ENCODE measurements at regions not wholly inside any gene's neighbourhood (a gene's known extent, or its start where the extent isn't known, plus 50 kb on each side); places are given as distances from the start of the nearest gene placed in this dataset.

DNA sequence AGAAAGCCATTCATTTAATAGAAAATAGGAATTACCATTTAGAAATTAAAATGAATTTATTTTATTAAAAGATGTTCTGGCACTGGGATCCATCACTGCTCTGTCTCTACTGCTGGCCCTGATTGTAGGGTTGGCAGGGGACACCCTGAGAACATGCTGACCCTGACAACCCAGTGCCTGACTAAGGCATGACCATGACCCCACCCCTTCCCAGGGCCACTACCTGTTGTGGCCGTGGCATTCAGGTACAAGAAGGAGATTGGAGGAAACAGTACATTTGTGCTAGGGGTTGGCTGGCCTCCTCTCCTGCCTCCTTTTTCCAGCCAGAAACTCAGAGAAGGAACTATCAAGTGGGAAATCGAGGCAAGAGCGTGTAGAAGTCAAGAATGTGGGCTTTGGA lies 197.0 kb upstream of the ZMIZ1 start:
- TF ChIP-seq CTCF (conservative IDR thresholded peaks at IDR 0.05 in 1 of 2, IDR thresholded peaks at IDR 0.05 in 1 of 2; ENCODE audit: low read depth in 1 of 2, low read length in 2 of 2) (no peak), EZH2 (IDR thresholded peaks at IDR 0.05; ENCODE audit: low read length, missing control alignments) (no peak)
